GM12874 (cell line): ENCODE measurements at regions not wholly inside any gene's neighbourhood (a gene's known extent, or its start where the extent isn't known, plus 50 kb on each side); places are given as distances from the start of the nearest gene placed in this dataset.

Experiments
- TF ChIP-seq, protein P1 (sequence below): IDR thresholded peaks from 2 replicates; pipeline ENCODE4 v1.5.1; 2011; ENCODE audit warnings: low read depth, mild to moderate bottlenecking, control low read depth, low read length, moderate library complexity; ENCODE audit not compliant: insufficient read depth

DNA sequence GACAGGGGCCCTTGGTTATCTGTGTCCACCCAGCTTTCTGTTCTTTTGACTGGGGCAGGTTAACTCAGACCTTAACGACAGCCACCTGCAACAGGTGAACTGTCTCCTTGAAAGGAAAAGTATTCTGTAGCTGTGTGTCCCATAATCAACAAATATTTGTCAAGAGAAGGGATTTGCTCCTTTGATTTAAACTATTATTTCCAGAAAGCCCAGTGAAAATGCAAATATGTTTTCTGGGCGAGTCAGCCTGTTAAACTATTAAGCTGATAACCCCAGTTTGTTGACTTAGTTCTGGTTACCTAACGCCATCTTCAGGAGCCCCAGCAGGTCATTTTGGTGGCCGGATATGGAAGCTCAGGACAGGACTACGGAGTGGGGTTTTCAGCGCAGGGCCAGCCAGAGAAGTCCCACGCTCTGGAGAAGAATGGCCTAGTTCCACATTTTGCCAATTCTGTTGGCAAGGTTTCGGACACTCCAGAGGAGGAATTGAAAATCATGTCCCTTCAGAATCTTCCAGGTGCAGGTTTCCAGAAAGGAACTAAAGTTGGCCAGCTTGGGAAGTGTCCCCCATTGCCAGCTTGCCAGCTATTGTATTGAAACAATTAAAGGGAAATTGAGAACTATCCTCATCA, 54.5 kb downstream of the ADRA2A start:
- TF ChIP-seq, protein P1, sequence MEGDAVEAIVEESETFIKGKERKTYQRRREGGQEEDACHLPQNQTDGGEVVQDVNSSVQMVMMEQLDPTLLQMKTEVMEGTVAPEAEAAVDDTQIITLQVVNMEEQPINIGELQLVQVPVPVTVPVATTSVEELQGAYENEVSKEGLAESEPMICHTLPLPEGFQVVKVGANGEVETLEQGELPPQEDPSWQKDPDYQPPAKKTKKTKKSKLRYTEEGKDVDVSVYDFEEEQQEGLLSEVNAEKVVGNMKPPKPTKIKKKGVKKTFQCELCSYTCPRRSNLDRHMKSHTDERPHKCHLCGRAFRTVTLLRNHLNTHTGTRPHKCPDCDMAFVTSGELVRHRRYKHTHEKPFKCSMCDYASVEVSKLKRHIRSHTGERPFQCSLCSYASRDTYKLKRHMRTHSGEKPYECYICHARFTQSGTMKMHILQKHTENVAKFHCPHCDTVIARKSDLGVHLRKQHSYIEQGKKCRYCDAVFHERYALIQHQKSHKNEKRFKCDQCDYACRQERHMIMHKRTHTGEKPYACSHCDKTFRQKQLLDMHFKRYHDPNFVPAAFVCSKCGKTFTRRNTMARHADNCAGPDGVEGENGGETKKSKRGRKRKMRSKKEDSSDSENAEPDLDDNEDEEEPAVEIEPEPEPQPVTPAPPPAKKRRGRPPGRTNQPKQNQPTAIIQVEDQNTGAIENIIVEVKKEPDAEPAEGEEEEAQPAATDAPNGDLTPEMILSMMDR = no peak

DNA sequence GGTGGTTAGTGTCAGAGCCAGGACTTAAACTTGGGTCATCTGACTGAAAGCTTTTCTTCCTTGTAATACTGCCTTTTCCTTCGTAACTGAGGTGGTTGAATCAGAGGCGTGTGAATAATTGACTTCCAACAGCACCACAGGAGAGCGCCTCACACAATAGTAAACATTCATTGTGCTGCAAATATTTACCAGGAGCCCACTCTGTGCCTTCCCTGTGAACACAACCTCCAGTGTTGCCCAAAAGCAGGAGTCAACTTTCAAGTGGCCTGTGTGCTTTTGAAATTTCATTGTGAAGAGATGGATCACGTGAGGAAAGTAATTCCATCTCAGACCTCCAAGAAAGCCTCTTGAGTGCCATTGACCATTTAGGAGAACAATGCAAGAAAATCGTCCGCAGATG, 60.2 kb downstream of the ADRA2A start:
- TF ChIP-seq, protein P1 = no peak

DNA sequence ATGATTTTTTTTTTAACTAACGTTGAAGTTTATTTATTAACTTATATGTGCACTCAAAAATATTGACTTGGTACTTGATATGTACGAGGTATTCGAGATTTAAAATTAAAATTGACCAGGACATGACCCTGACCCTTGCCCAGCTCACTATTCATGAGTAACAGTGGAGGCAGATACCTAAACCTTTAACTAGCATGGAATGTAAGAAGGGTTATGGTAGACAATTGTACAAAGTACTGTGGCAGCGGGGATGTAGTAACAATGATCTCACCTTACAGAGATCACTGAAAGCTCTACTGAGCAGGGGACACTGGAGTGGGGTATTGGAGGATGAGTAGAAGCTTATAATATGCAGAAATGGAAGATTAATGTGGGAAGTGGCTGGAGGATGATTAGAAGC, 60.8 kb downstream of the ADRA2A start:
- TF ChIP-seq, protein P1 = no peak

DNA sequence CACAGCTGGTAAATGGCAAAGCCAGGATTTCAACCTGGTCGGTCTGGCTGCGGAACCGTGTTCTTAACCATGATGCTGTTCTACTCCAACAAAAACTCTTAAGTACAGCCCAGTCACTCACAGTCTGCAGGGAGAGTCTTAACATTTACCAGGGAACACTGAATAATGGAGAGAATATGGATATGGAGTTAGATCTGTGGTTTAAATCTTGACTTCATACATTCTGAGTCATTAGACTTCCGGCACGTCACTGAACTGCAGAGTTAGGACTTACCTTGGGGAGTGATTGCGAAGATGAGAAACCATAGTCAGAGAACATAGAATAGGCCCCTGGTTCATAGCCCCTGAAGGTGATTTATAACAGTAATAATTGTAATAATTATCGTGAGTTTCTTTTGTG, 61.7 kb downstream of the ADRA2A start:
- TF ChIP-seq, protein P1 = no peak

DNA sequence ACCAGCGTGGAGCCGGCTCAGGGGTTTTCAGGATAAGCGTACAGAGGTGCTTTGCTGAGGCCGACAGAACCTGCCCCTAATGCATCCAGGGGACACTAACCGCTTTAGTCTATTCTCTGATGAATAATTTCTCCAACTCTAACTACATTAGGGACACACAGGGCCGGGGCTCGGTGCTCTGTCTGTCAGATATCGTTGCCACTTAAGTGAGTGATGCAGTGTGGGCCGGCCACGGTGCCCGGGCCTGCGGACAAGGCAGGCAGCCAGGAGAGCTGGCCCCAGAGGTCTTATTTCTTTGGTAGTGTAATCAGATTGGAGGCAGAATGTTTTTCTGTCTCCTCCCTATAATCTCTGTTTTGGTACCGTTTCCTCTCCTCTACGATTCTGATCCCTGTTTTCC, 62.7 kb downstream of the ADRA2A start:
- TF ChIP-seq, protein P1 = no peak

DNA sequence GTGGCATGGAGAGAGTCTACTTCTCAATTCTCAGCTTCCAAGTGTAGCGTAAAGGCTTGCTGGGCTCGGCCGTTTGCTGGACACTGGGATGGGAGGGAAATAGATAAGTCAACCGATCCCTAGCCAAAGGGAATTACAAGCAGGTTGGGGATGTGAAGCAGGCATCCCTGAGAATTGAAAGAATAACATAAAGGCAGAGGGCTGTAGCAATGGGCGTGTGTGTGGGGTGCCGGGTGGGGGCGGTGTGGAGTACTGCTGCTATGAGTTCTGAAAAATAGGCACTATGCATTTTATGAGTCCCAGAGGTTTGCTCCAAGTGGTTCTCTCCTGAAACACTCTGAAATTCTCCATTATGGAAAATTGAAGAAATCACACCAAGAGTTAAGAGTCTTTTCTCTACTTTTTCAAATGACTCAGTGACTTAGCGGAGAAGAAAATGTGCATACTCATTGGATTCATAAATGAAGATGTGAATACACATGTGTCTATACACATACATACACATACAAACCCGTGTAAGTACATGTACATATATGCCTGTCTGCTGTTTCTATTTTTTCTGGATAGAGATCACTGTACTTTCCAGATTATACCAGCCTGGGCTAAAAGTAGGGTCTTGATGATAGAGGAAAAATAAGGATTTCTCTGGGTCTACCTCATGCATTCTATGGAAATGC, 65.4 kb downstream of the ADRA2A start:
- TF ChIP-seq, protein P1 = no peak

DNA sequence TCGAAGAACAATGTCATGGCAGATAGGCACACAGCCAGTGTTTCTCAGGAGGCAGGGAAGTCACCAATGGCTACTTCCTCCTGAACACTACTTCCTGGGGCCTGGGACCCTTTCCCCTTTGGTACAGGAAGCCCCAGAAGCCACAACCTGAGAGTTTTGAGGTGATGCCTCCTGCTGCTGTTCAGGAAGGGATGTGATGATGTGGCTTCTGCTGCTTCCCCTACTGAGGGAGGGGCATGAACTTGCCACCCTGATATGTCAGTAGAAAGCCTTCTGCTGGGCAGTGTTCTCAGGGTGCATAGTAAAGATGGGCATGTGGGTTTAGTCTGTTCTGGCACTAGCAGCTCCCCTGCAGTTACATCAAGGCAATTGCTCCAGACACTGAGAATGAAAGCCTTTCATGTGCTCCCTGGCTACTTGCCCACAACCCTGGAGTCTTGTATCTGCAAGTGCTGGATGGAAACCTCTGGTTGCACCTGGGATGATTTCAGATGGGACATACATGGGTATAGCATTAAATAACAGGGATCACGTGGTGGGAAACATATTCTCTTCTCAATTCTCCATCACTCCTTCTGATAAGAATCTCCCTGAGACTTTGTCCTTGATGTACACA, 69.3 kb downstream of the ADRA2A start:
- TF ChIP-seq, protein P1 = no peak
